B cell (primary cell): ENCODE measurements at regions not wholly inside any gene's neighbourhood (a gene's known extent, or its start where the extent isn't known, plus 50 kb on each side); places are given as distances from the start of the nearest gene placed in this dataset.

ENCODE experiments used
- CTCF ChIP-seq: fragments of 200-600 bp; IDR thresholded peaks from one replicate; pipeline ENCODE4 v1.8.0; 2022; ENCODE audit warnings: antibody characterized with exemption, mild to moderate bottlenecking
- EZH2 ChIP-seq: IDR thresholded peaks from 2 replicates; pipeline ENCODE4 v1.6.1; 2012; ENCODE audit warnings: borderline replicate concordance, low read depth, mild to moderate bottlenecking, moderate library complexity, low read length; ENCODE audit not compliant: insufficient read depth, poor library complexity, severe bottlenecking

GRCh38 chr1:79912813-79913212 is 906.3 kb upstream of the ADGRL4 start:
- TF ChIP-seq CTCF: no peak
- no peak for TF ChIP-seq EZH2
